ENCODE measurements at regions not wholly inside any gene's neighbourhood (a gene's known extent, or its start where the extent isn't known, plus 50 kb on each side); places are given as distances from the start of the nearest gene placed in this dataset.

- Histone ChIP-seq H2AFZ (ENCODE audit: low read depth, low read length) (no peak overlapping the region), H3K79me2 (ENCODE audit: low read length) (no peaks in the 10 kb centered on the region), H3K27ac (ENCODE audit: low read length) (no peak overlapping the region), H3K4me1 (ENCODE audit: low read length) (no peaks in the 10 kb centered on the region; the same call in 1 of the 2 replicates), H3K9me3 (ENCODE audit: insufficient read depth, low read length) (no peaks in the 10 kb centered on the region), H3K4me2 (ENCODE audit: low read length) (no peak overlapping the region), H3K27me3 (ENCODE audit: low read depth, low read length) (no peaks in the 10 kb centered on the region), H3K36me3 (replicated peaks; ENCODE audit: low read depth, low read length) (no peaks in the 10 kb centered on the region), H3K9ac (ENCODE audit: low read length) (no peak overlapping the region), H3K4me3 (ENCODE audit: low read length) (no peak overlapping the region), H4K20me1 (ENCODE audit: insufficient read depth, low read length) (no peaks in the 10 kb centered on the region)
- TF ChIP-seq EZH2phosphoT487 (IDR thresholded peaks at IDR 0.05; ENCODE audit: low read depth) (no peak), CTCF (IDR thresholded peaks at IDR 0.05; ENCODE audit: low read depth, low read length) (no peak)
Observed at GRCh38 chr6:130758813-130759212, 68.4 kb upstream of the SMLR1 start.

- Histone ChIP-seq H3K4me1 (ENCODE audit: low read length) (no peaks in the 10 kb centered on the region; the same call in 1 of the 2 replicates), H3K9ac (ENCODE audit: low read length) (no peak overlapping the region), H3K36me3 (replicated peaks; ENCODE audit: low read depth, low read length) (no peaks in the 10 kb centered on the region), H4K20me1 (ENCODE audit: insufficient read depth, low read length) (no peaks in the 10 kb centered on the region), H3K4me2 (ENCODE audit: low read length) (no peak overlapping the region), H3K9me3 (ENCODE audit: insufficient read depth, low read length) (no peaks in the 10 kb centered on the region), H3K27me3 (ENCODE audit: low read depth, low read length) (no peaks in the 10 kb centered on the region), H3K27ac (ENCODE audit: low read length) (no peak overlapping the region), H3K79me2 (ENCODE audit: low read length) (no peaks in the 10 kb centered on the region), H3K4me3 (ENCODE audit: low read length) (no peak overlapping the region), H2AFZ (ENCODE audit: low read depth, low read length) (no peak overlapping the region)
- TF ChIP-seq EZH2phosphoT487 (IDR thresholded peaks at IDR 0.05; ENCODE audit: low read depth) (no peak), CTCF (IDR thresholded peaks at IDR 0.05; ENCODE audit: low read depth, low read length) (peak; percentile 53)
Observed at GRCh38 chr6:130760006-130760405, 67.2 kb upstream of the SMLR1 start.

GRCh38 chr6:130761286-130761685 lies 65.9 kb upstream of the SMLR1 start:
- Histone ChIP-seq H3K27ac (ENCODE audit: low read length) (no peak overlapping the region), H3K4me1 (ENCODE audit: low read length) (no peaks in the 10 kb centered on the region), H4K20me1 (ENCODE audit: insufficient read depth, low read length) (no peaks in the 10 kb centered on the region), H3K4me2 (ENCODE audit: low read length) (no peak overlapping the region), H3K79me2 (ENCODE audit: low read length) (no peaks in the 10 kb centered on the region), H3K27me3 (ENCODE audit: low read depth, low read length) (no peaks in the 10 kb centered on the region), H3K4me3 (ENCODE audit: low read length) (no peak overlapping the region), H3K9me3 (ENCODE audit: insufficient read depth, low read length) (no peaks in the 10 kb centered on the region), H3K36me3 (replicated peaks; ENCODE audit: low read depth, low read length) (no peaks in the 10 kb centered on the region), H2AFZ (ENCODE audit: low read depth, low read length) (no peak overlapping the region), H3K9ac (ENCODE audit: low read length) (no peak overlapping the region)
- TF ChIP-seq EZH2phosphoT487 (IDR thresholded peaks at IDR 0.05; ENCODE audit: low read depth) (no peak), CTCF (IDR thresholded peaks at IDR 0.05; ENCODE audit: low read depth, low read length) (no peak)

- Histone ChIP-seq H2AFZ (ENCODE audit: low read depth, low read length) (no peak overlapping the region), H3K9ac (ENCODE audit: low read length) (no peak overlapping the region), H4K20me1 (ENCODE audit: insufficient read depth, low read length) (no peaks in the 10 kb centered on the region), H3K4me2 (ENCODE audit: low read length) (no peak overlapping the region), H3K27ac (ENCODE audit: low read length) (no peak overlapping the region), H3K79me2 (ENCODE audit: low read length) (no peaks in the 10 kb centered on the region), H3K27me3 (ENCODE audit: low read depth, low read length) (no peaks in the 10 kb centered on the region), H3K9me3 (ENCODE audit: insufficient read depth, low read length) (no peaks in the 10 kb centered on the region), H3K4me3 (ENCODE audit: low read length) (no peak overlapping the region), H3K4me1 (ENCODE audit: low read length) (no peaks in the 10 kb centered on the region), H3K36me3 (replicated peaks; ENCODE audit: low read depth, low read length) (no peaks in the 10 kb centered on the region)
- TF ChIP-seq CTCF (IDR thresholded peaks at IDR 0.05; ENCODE audit: low read depth, low read length): no peak
- TF ChIP-seq EZH2phosphoT487 (IDR thresholded peaks at IDR 0.05; ENCODE audit: low read depth): no peak
Observed at GRCh38 chr6:130765181-130765727, 62.0 kb upstream of the SMLR1 start.

All from OCI-LY3 (cell line).